ENCODE measurements at regions not wholly inside any gene's neighbourhood (a gene's known extent, or its start where the extent isn't known, plus 50 kb on each side); places are given as distances from the start of the nearest gene placed in this dataset.

- no peak for DNase-seq (ENCODE audit: low read depth, low spot score)
These were observed 60.5 kb upstream of the TBC1D5 start for GRCh38 chr3:17802950-17803349.

GRCh38 chr3:17801131-17801530 is 58.7 kb upstream of the TBC1D5 start:
- no peak for DNase-seq (ENCODE audit: low read depth, low spot score)

- DNase-seq (ENCODE audit: low read depth, low spot score): no peak
These were observed 57.8 kb upstream of the TBC1D5 start for GRCh38 chr3:17800232-17800631.

- DNase-seq (ENCODE audit: low read depth, low spot score): no peak
These were observed 56.9 kb upstream of the TBC1D5 start for GRCh38 chr3:17799312-17799711.

GRCh38 chr3:17798000-17798399 is 55.6 kb upstream of the TBC1D5 start:
- DNase-seq (ENCODE audit: low read depth, low spot score): peak; percentile 32

GRCh38 chr3:17795711-17796110 is 53.3 kb upstream of the TBC1D5 start:
- DNase-seq (ENCODE audit: low read depth, low spot score): no peak

GRCh38 chr3:17795280-17795679 is 52.8 kb upstream of the TBC1D5 start:
- no peak for DNase-seq (ENCODE audit: low read depth, low spot score)

GRCh38 chr3:17793542-17794195 is 51.2 kb upstream of the TBC1D5 start:
- no peak for DNase-seq (ENCODE audit: low read depth, low spot score)

Data from ELF-1 (cell line).